ENCODE measurements at regions not wholly inside any gene's neighbourhood (a gene's known extent, or its start where the extent isn't known, plus 50 kb on each side); places are given as distances from the start of the nearest gene placed in this dataset.

DNA sequence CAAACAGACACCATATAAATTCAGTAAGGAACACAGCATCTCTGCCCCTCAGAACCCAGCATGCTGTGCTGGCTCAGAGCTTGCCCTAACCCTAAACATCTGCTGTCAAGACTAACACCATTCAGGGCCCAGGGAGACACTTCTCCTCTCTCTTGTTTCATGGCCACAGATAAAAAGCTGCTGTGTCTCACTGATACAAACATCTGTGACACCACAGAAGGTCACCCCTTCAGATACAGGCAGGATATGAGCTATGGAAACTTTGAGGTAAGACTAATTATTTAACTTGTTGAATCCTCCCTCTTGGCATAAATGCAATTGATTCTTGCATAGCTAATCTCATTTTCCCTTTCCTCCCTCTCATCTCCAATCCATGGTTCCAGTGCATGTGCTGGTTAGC lies 61.6 kb upstream of the GPR12 start:
- no peak for DNase-seq

DNA sequence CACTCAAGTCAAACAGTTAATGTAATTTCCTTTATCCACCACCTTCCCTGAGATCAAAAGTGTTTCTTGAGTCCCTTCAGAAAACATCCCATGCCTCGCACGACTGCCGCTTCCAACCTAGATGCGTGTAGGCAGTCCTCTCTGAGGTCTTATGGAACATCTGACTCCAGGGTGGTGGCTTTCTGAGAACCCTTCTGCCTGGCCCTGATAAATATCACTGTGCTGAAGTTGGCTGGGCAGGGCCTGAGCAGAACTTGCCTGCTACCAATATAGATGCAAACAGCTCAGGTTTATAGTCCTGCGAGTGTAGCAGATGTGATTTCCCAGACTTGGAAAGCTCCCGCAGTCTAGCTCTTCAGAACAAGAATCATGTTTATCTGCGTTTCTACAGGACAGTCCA lies 61.1 kb upstream of the GPR12 start:
- DNase-seq = no peak

DNA sequence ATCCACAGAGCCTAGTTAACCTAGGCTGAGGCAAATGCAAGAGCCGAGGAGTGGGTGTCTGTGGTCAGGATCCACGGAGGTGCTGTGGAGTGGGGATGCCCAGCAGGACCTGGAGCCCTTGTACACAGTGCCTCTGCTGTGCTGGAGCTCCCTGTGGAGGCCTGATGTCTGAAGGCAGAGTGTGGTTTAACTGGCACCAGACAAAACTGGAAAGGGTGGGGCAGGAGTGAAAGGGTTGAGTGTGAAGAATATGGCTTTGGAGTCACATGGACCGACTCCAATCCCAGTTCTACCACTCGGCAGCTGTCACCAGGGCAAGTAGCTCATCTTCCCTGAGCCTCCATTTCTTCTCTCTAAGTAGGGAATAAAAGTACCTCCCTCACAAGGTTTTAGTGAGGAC lies 60.3 kb upstream of the GPR12 start:
- DNase-seq = no peak

DNA sequence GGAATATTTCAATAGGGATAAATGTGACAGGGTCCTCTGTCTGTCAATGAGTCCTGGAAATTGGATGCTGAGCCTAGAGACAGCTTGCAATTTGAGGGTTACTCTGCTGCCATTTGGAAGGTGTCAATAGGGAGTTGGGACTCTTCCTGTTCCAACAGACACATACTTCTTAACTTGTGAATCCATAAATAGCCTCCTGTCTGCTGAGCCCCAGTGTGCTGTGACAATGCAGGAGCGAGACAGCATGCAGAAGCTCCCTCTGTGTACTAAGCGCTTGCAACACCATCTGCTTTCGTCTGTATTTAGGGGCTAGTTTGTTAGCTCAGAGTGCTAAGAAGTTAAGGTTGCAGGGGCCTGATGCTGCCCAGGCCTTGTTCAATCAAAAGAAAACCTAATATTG lies 58.5 kb upstream of the GPR12 start:
- DNase-seq = no peak

DNA sequence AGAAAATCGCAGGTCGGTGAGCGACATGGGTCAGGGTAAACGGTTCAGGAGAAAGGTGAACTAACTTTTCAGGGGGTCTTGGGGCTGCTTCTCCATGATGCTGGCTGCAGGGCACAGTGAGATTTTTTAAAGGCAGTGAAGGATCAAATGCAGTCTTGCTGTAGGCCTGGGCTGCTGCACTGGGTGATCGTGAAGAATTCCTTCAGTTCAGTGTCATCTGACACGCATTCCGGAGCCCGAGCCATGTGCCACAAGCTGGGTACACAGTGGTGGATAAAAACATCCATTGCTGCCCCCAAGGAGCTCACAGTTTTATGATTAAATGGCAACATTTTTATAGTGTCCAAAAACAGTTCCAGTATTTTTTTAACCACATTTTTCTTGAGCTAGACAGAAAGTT lies 56.3 kb upstream of the GPR12 start:
- no peak for DNase-seq

DNA sequence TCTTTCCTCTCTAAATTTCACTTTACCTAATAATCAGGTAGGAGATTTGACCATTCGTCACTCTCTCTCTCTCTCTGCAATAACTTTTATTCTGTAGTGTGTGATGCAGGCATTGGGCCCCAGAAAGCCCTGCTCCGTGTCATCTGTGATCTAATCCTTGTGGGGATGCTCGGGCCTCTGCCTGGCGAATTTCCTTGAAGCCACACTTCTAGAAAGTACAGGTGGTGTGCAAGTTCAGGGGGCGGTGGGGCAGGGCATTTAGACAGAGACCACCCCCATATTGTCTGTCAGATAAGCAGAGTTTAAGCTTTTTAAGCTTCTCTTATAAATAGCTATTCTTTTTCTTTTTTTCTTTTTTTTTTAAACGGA lies 53.4 kb upstream of the GPR12 start:
- DNase-seq = no peak

DNA sequence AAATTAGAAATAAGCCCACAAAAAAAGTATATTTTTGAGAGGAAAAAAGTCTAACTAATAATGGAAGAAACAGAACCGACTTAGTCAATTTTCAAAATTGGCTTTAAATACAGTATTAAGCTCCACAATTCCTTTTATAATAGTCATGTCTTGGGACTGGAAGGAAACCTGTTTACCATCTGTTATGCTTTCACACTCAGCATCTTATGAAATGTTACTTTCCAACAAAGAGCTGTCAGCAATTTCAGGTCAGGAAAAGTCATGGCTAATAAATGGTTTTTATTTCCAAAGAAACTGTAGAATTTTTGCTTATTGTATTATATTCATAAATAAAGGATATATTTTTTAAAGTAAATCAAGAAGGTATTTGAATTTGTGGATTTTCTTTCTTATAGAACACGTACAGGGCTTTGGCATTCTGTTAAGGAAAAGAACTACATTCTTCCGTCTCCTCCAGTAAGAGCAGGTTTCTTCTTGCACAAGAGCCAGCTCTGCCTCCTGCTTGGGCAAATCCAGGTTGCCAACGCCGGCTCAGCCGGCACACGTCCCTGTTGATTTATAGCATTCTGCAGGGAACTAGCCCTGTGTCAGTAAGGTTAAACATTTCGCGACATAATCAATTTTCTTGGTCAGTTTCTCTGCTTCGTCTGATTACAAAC lies 52.9 kb upstream of the GPR12 start:
- DNase-seq = no peak

DNA sequence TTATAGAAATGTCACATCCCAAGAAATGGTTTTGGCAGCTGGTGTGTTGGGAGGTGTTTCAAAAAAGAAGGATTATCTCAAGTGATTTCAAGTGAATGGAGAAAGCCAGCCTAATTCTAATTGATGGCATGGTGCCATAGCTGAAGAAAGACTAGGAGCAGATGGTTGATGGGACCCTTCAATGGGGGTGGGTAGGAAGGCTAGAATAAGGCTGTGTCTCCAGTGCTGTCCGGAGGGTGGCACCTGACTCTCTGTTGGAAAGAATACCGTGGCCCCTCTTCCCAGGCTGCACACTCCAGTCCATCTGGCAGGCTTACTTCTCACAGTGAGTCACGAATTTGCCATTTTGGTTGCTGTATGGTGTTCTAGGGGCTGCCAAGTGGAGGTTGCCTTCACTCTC lies 51.0 kb upstream of the GPR12 start:
- no peak for DNase-seq

All from activated CD8-positive, alpha-beta memory T cell treated with anti-CD3 and anti-CD28 coated beads, Interleukin-2, amount 50 U/mL, for 48 hours (primary cell).